CD14-positive monocyte (primary cell): ENCODE measurements at regions not wholly inside any gene's neighbourhood (a gene's known extent, or its start where the extent isn't known, plus 50 kb on each side); places are given as distances from the start of the nearest gene placed in this dataset.

Experiments used
- DNase-seq, 3 donors: peaks; one replicate each; pipeline ENCODE4 v3.0.0-alpha.2; 2011 to 2022
- H2AFZ ChIP-seq: 2 replicates; pipeline ENCODE4 v1.6.0; 2012; ENCODE audit warnings: mild to moderate bottlenecking, low read depth, low read length, inconsistent platforms; ENCODE audit not compliant: insufficient read depth, poor library complexity, severe bottlenecking
- H3K27ac ChIP-seq, 2 donors: 1 replicate in 1 of 2; 2 replicates in 1 of 2; pipeline ENCODE4 v1.5.1; 2012 to 2013; ENCODE audit warnings: low read length in 2 of 2, control low read depth in 1 of 2, inconsistent platforms in 1 of 2, low read depth in 1 of 2, mild to moderate bottlenecking in 1 of 2
- H3K27me3 ChIP-seq, 2 donors: one replicate each; pipeline versions ENCODE4 v1.6.0 to v1.6.1; 2011 to 2013; ENCODE audit warnings: low read length in 2 of 2; ENCODE audit not compliant: control insufficient read depth in 2 of 2, insufficient read depth in 2 of 2
- H3K36me3 ChIP-seq, 2 donors: replicated peaks in 1 of 2; 1 replicate in 1 of 2; 2 replicates in 1 of 2; pipeline versions ENCODE4 v1.5.1 to v1.6.1; 2012 to 2013; ENCODE audit warnings: low read length in 2 of 2, control low read depth in 1 of 2, inconsistent platforms in 1 of 2, mild to moderate bottlenecking in 1 of 2; ENCODE audit not compliant: insufficient read depth in 2 of 2, control insufficient read depth in 1 of 2
- H3K4me1 ChIP-seq, 2 donors: 1 replicate in 1 of 2; 2 replicates in 1 of 2; pipeline versions ENCODE4 v1.5.1 to v1.6.1; 2012 to 2013; ENCODE audit warnings: low read length in 2 of 2, control low read depth in 1 of 2, inconsistent platforms in 1 of 2, mild to moderate bottlenecking in 1 of 2, moderate library complexity in 1 of 2; ENCODE audit not compliant: insufficient read depth in 2 of 2, control insufficient read depth in 1 of 2
- H3K4me2 ChIP-seq: replicated peaks from 2 replicates; pipeline ENCODE3; 2012; ENCODE audit warnings: low read length, moderate library complexity, mild to moderate bottlenecking; ENCODE audit not compliant: poor library complexity, severe bottlenecking; ENCODE audit errors: extremely low read depth
- H3K4me3 ChIP-seq, 3 experiments: fragments of 200-600 bp in 1 of 3; sonication (generic) in 1 of 3; replicated peaks in 1 of 3; 1 replicate in 2 of 3; 2 replicates in 1 of 3; pipeline ENCODE4 v1.5.1; 2011 to 2013; ENCODE audit warnings: low read length in 3 of 3, mild to moderate bottlenecking in 3 of 3, control low read depth in 2 of 3, low read depth in 2 of 3, inconsistent platforms in 1 of 3, moderate library complexity in 1 of 3
- H3K79me2 ChIP-seq: 2 replicates; pipeline ENCODE4 v1.6.0; 2012; ENCODE audit warnings: mild to moderate bottlenecking, control low read depth, inconsistent platforms, low read length, moderate library complexity; ENCODE audit not compliant: insufficient read depth
- H3K9ac ChIP-seq: 2 replicates; pipeline ENCODE4 v1.6.0; 2017; ENCODE audit warnings: low read length, mild to moderate bottlenecking; ENCODE audit not compliant: insufficient read depth, poor library complexity, severe bottlenecking
- H3K9me3 ChIP-seq, 2 donors: replicated peaks in 1 of 2; 1 replicate in 1 of 2; 2 replicates in 1 of 2; pipeline versions ENCODE4 v1.5.1 to v1.6.1; 2012 to 2013; ENCODE audit warnings: low read length in 2 of 2, control low read depth in 1 of 2; ENCODE audit not compliant: control insufficient read depth in 1 of 2, insufficient read depth in 1 of 2
- H4K20me1 ChIP-seq: 2 replicates; pipeline ENCODE4 v1.6.0; 2012; ENCODE audit warnings: mild to moderate bottlenecking, low read length, control low read depth, moderate library complexity; ENCODE audit not compliant: insufficient read depth
- H3K27ac Mint-ChIP-seq, 7 donors: one replicate each; pipeline ENCODE4 v1.8.0; 2020; ENCODE audit warnings: mild to moderate bottlenecking in 7 of 7, mixed read lengths in 7 of 7, moderate library complexity in 6 of 7, inconsistent platforms in 2 of 7
- H3K27me3 Mint-ChIP-seq, 3 donors: one replicate each; pipeline ENCODE4 v1.8.0; 2021 to 2022; ENCODE audit warnings: low read depth in 3 of 3, mild to moderate bottlenecking in 3 of 3, mixed read lengths in 3 of 3, moderate library complexity in 3 of 3, inconsistent platforms in 1 of 3
- H3K36me3 Mint-ChIP-seq, 2 donors: one replicate each; pipeline ENCODE4 v1.8.0; 2020; ENCODE audit warnings: mixed read lengths in 2 of 2, inconsistent platforms in 1 of 2, mild to moderate bottlenecking in 1 of 2
- H3K4me1 Mint-ChIP-seq: one replicate; pipeline ENCODE4 v1.8.0; 2020; ENCODE audit warnings: mild to moderate bottlenecking, mixed read lengths
- H3K4me3 Mint-ChIP-seq, 2 donors: one replicate each; pipeline ENCODE4 v1.8.0; 2020; ENCODE audit warnings: mild to moderate bottlenecking in 2 of 2, mixed read lengths in 2 of 2, moderate library complexity in 1 of 2
- H3K9me3 Mint-ChIP-seq, 7 donors: one replicate each; pipeline ENCODE4 v1.8.0; 2020 to 2022; ENCODE audit warnings: mixed read lengths in 7 of 7, mild to moderate bottlenecking in 6 of 7, moderate library complexity in 6 of 7, inconsistent platforms in 2 of 7
- CTCF ChIP-seq: fragments of 200-600 bp; IDR thresholded peaks from one replicate; pipeline ENCODE4 v1.8.0; 2022; ENCODE audit warnings: antibody characterized with exemption, mild to moderate bottlenecking
- WGBS: methylation state at CpG from one replicate; pipeline ENCODE4 v1.1.5; 2013; ENCODE audit warnings: missing lambda C conversion rate; ENCODE audit not compliant: insufficient coverage; 5-methylcytosine and 5-hydroxymethylcytosine counted together
- intact Hi-C, 2 donors: fragments of 100-400 bp; cut with micrococcal nuclease; formaldehyde crosslinking; loops; one replicate each; pipeline versions ENCODE4 v1.15.0 to v1.15.1; 2023

GRCh38 chr1:30089024-30089430 is 634.4 kb downstream of the MATN1 start:
- no peak overlapping the region for H3K4me2 ChIP-seq
- no peak overlapping the region for H3K27ac ChIP-seq
- H4K20me1 ChIP-seq: no peaks in the 10 kb centered on the region
- H3K4me3 ChIP-seq: no peak overlapping the region
- H3K27me3 Mint-ChIP-seq: peaks cover 12 to 21% (median 17%) of the 10 kb centered on the region in 3 donors
- no peak overlapping the region for H3K27ac Mint-ChIP-seq
- WGBS: 88% methylated on average over 8 of the region's 11 CpGs
- no peak for DNase-seq
- no peak for TF ChIP-seq CTCF
- H3K4me3 Mint-ChIP-seq: no peak overlapping the region
- H3K27me3 ChIP-seq: no peaks in the 10 kb centered on the region
- H3K9ac ChIP-seq: no peak overlapping the region
- no peaks in the 10 kb centered on the region for H3K79me2 ChIP-seq
- intact Hi-C loops: loop anchor here (10.0 kb wide), 2 partner anchors 174 to 294 kb away; no protein-coding TSS in a partner anchor
- peaks cover 24 to 30% of the 10 kb centered on the region in 2 donors for H3K9me3 ChIP-seq
- no peak overlapping the region for H2AFZ ChIP-seq
- peaks cover 21 to 33% (median 30%) of the 10 kb centered on the region in 7 donors for H3K9me3 Mint-ChIP-seq
- no peaks in the 10 kb centered on the region for H3K36me3 ChIP-seq
- H3K4me1 Mint-ChIP-seq: peaks cover 2% of the 10 kb centered on the region
- H3K4me1 ChIP-seq: no peaks in the 10 kb centered on the region
- no peaks in the 10 kb centered on the region for H3K36me3 Mint-ChIP-seq

DNA sequence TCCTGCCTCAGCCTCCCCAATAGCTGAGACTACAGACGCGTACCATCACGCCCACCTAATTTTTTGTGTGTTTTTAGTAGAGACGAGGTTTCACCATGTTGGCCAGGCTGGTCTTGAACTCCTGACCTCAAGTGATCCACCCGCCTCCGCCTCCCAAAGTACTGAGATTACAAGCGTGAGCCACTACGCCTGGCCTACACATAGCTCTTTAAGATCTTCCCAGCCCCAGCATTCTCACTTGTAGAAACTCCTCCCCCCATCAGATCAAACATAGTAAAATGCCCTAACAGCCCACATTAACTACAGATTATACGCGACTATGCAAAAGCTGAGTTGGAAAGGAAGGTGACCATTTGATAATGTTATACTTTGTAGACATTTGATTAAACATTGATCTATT is 634.8 kb downstream of the MATN1 start:
- intact Hi-C loops: loop anchor here (10.0 kb wide), 2 partner anchors 174 to 294 kb away; no protein-coding TSS in a partner anchor
- H3K4me3 ChIP-seq: no peak overlapping the region
- peak overlapping the region in 1 of 7 donors; percentile 73 for H3K27ac Mint-ChIP-seq
- H3K4me2 ChIP-seq: no peak overlapping the region
- H3K36me3 ChIP-seq: no peaks in the 10 kb centered on the region
- no peak overlapping the region for H3K27ac ChIP-seq
- H3K4me3 Mint-ChIP-seq: no peak overlapping the region
- peaks cover 12 to 24% (median 17%) of the 10 kb centered on the region in 3 donors for H3K27me3 Mint-ChIP-seq
- DNase-seq: no peak
- no peaks in the 10 kb centered on the region for H3K4me1 ChIP-seq
- H2AFZ ChIP-seq: no peak overlapping the region
- no peak for TF ChIP-seq CTCF
- no peaks in the 10 kb centered on the region for H4K20me1 ChIP-seq
- no peak overlapping the region for H3K9ac ChIP-seq
- peaks cover 7% of the 10 kb centered on the region for H3K4me1 Mint-ChIP-seq
- H3K36me3 Mint-ChIP-seq: no peaks in the 10 kb centered on the region
- peaks cover 24 to 25% of the 10 kb centered on the region in 2 donors for H3K9me3 ChIP-seq
- no peaks in the 10 kb centered on the region for H3K79me2 ChIP-seq
- H3K9me3 Mint-ChIP-seq: peaks cover 19 to 29% (median 27%) of the 10 kb centered on the region in 7 donors
- no CpG with 5 or more reads among the region's 10 CpGs for WGBS
- no peaks in the 10 kb centered on the region for H3K27me3 ChIP-seq
